Non-pigmented ciliary epithelial cell (primary cell): ENCODE measurements at regions not wholly inside any gene's neighbourhood (a gene's known extent, or its start where the extent isn't known, plus 50 kb on each side); places are given as distances from the start of the nearest gene placed in this dataset.
"Not testable (repeated sequence)": the region's sequence is repeated elsewhere in the genome, so short reads cannot be mapped to it uniquely, and the experiment has no call there.

ENCODE experiments used
- DNase-seq: peaks from one replicate; pipeline ENCODE4 v3.0.0-alpha.2; 2010; ENCODE audit warnings: low read depth

DNA sequence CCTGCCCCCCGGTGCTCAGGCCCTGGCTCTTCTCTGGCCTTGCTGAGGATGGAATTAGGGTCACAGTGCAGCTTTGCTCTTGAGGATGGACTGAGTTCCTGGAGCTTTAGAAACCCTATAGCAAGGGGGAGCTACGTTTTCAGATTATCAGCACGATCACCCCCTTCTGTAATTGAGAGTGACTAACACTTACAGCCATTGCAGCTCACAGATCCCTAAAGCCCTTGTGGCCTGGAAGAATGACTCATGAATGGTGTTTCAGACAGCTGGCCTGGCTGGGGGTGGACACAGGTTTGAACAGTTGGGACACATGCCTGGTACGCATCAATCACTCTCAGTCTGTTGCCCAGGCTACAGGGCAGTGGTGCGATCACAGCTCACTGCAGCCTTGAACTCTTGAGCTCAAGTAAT lies 79.7 kb upstream of the IGFBP5 start:
- peak; percentile 76 for DNase-seq

DNA sequence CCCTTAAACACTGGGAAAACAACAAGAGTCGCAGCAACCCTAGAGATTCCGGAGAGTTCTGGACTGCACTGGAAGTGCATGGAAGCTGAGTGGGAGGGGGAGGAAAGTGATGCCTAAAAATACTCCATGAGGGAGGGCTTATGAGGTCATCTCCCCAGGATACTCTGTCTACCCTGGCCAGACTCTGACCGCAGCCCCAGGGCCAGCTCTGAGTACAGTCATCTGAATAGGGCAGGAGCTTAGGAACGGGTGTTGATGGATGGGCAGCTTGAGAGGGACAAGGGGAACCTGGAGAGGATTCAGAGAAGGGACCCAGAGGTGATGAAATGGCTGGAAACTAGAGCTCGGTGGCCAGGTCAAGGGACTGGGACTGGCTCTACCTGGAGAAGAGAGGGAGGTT lies 79.3 kb upstream of the IGFBP5 start:
- DNase-seq, result peak; percentile 38

DNA sequence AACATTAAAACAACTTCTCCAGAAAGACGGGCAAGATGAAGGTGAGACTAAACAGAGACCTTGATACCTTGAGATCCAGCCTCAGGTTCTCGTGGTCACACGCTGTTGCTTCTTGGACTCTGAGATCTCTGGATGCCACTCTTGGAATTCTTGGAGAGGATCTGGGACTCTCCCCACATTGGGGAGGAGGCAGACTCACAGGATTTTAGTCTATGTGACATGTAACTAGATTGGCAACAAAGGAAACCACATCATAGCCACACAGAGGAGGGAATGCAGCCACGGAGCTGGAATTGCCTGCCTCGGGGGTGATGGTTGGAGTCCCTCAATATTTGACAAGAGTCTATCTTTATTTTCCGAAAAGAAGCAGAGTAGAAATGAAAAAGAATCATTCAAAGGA lies 78.8 kb upstream of the IGFBP5 start:
- DNase-seq, result no peak

DNA sequence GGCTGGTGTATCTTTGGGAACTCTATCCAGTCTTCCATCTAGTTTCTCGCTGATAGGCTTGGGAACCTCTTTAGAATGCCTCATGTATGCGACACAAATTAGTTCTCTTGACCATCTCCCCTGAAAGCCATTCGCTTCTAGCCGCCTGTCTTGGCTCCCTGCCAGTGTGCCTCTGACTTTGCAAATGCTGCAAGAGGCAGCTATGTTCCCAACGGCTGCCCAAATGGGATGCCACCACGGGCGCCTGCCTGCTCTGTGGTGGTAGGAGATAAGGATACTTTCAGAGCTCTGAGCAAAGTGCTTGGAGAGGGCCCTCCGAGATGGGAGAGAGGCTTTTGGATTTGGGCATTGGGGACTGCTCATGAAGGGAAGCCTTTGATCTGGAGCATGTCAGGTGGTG lies 77.7 kb upstream of the IGFBP5 start:
- no peak for DNase-seq

DNA sequence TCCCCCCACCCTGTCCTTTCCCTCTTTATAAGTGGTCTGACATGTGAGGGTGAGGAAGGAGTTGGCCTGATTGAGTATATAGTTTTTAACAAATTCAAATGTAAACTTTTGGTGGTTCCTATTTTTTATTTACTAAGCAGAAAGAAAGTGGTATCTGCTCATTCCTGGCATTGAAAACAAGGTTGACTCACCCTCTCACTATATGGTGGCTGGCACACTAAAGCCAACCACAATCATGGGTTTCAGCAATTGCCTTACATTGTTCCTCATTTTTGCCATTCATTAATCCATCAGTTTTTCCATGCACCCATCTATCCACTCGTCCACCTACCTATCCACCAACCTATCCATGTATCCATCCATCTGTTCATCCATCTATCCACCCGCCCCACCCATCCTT lies 75.4 kb upstream of the IGFBP5 start:
- DNase-seq, result no peak

DNA sequence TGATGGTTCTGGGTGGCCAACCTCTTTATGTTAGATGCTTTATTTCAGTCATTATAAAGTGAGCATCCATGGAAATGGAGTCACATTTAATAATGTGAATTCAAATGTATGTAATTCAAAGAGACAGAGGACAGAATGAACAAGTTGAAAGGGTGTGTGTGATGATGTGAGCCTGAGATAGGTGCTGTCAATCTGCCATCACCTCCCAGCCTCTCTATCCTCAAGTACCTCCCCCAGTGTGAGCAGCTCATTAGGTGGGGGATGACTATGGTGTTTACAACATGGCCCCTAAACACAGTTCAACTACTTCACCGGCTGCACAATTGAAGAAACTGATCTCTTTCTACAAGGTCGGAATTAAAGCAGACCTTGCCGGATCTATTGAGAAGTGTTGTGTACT lies 74.7 kb upstream of the IGFBP5 start:
- no peak for DNase-seq

DNA sequence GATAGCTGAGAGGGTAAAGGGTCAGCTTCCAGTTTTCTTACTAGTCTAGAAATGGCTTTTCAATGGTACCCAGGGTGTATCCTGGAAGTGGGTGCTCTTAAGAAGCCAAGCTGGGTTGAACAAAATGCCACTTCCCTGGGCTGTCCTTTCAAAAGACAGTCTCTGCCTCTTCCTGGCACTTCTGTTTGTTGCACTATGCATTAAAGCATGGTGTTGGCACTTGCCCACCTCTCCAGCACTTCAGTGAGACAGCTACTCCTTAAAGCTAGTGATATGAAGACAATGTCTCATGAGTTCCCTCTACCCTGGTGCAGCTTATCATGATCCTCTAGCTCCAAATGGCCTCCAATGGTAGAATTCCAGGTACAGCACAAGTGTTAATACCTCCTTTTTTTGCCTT lies 74.3 kb upstream of the IGFBP5 start:
- DNase-seq, result no peak

DNA sequence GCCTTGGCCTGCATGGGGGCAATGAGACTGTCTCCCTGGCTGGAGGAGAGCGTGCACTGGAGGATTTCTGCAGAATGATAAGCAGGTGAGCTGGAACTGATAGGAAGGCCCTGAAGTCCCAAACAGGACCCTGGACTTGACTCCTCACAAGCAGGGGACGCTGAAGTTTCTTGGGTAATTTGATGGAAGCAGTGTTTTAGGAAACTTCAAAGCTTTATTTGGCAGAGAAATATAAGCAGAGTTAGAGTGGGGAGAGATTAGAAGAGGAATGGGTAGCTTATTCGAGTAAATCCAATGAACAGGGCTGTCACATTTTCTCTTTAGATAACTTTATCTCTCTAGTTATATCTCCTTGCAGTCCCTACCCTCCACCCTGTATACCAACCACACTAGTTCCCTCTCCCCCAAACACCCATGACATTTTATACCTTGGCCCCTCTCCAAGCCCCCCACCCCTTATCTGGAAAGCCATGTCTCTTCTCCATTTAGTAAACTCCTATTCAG lies 73.6 kb upstream of the IGFBP5 start:
- no peak for DNase-seq

DNA sequence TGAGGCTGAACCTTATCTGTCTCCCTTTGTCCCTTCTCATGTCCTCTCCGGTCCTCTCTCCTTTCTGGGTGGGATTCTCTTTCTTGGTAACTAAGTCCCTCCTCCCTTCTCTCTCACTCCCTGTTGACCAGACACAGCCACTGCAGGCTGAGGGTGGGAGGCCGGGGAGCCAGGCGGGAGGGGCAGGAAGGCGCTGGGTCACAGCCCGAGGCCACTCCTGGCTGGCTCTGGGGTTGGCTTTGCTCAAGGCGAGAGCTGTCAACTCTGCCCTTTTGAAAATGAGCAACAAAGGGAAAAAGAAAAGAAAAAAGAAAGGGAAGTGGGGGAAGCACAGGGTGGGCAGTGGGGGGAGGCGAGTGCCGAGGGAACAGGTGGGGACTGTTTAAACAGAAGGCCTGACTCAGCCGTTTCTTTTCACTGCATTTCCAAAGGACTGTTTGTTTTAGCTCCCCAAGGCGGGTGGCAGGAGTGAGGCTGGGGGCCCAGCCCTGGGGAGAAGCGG lies 70.5 kb upstream of the IGFBP5 start:
- no peak for DNase-seq

DNA sequence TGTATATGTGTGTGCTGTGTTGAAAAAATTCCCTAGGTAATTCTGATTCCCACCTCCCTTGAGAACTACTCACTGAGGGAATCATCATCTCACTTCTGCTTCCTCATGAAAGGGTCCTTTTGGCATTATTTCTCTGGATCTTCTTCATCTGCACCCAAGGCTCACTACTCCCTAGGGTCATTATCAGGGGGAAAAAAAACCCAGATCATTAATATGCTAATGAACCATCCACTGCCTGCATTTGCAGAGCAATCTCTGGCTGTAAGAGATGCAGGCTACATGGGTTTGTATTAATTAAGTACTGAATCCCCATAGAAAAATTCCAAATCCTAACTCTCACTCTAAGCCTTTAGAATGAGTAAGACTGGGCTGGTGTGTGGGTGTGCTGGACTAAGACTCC lies 68.0 kb upstream of the IGFBP5 start:
- DNase-seq, result no peak

DNA sequence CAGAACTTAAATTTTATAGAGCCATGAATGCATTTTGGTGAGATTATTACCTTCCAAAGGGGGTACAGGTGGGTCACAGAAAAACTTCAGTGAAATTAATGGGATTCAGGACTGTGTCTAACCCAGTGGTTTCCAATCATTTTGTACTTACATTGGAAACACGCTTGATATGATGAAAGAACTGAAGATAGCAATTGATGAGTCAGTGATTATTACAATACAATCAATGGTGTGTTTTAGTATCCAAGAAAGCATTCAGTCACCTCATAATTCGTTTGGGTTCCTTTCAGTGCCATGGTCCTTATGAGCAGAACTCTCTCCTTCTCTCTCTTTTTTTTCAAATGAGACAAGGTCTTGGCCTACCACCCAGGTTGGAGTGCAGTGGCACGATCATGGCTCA lies 66.5 kb upstream of the IGFBP5 start:
- DNase-seq, result no peak

DNA sequence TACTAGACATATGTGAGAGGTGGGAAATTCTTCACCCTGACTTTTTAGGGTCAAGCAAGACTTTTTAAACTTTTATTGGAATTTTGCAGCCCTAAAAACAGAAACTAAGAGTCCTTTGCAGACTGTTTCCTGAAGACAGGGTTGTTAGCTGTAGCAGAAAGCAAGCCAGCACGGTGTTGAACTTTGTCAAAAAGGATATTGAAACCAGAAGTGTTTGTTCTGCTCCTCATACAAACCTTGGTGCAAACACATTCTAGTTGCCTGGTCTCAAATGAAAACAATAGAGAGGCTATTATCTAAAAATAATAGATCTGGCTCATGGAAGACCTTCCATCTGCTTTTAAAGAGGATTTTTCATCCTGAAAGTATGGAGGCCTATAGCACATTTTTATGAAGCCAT lies 65.8 kb upstream of the IGFBP5 start:
- no peak for DNase-seq

DNA sequence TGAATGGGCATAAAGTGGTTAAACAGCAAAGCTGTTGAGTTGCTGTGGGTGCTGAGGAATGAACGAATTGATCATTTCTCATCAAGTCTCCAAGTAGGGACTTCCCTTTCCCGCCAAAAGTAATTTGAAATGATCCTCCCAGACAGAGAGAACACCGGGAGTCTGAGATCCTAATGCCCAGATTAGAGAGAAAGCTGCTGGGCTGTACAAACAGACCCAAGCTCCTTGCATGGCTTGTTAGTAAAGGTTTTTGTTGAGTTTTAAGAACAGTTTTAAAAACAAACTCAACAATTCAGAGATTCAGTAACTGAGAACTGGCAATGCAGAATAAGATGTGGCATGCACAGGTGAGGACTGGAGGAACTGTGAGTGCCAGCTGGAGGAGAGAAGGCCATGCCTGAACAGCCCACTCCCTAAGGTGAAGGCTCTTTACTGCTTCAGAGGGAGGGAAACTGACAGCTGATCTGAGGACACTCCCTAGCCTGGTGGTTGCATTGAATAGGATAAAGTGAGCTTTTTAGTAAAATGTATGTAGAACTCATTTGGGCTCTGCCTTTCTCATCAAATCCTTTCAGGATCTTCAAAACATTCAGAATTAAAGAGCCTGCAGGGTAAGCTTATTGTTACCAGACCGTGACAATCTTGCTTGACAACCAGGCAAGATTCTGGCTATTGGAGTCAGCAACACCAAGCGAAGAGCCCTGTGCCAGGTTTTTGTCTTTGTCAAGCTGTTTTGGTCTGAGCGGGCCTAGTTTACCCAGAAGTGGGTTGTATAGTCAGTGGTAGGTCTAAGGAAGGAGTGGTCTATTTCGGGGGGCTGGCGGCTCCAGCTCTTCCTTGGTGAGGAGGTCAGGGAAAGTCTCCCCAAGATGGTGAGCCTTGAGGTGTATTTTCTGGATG lies 63.2 kb upstream of the IGFBP5 start:
- no peak for DNase-seq

DNA sequence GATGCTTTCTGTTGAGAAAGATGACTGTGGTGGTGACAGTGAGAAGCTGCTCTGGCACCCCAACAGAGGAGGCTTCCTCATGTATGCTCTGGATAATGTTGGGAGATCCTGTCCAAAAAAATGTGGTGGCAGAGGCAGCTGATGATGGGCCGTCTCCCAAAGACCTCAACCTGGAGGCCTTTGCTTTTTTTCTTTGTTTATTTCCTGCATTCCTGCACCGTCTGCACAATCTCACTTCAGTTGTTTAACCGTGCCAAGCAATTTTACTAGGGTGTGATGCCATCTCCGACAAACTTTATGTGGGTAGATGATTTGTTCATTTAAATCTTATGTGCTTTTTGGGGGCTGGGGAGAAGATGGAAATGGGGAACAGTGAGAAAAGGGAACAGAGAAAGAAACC lies 62.2 kb upstream of the IGFBP5 start:
- DNase-seq, result no peak

DNA sequence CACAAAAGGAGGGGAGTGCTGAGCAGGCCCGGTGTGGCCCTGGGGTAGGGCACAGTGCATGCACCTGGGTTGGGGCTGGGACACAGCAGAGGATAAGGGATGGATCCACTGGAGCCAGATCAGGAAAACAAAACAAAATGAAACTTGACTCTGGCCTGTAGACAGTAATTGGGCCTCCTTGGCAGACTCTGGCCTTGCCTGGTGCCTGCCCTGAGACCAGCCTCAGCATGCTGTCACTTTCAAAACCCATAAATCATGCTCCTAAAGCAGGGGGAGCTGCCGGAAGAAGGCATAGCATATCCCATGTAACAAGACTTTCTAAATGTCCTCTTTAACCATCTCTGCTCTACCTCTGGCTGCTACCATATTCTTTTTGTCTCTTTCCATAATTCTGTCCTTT lies 61.1 kb upstream of the IGFBP5 start:
- no peak for DNase-seq

DNA sequence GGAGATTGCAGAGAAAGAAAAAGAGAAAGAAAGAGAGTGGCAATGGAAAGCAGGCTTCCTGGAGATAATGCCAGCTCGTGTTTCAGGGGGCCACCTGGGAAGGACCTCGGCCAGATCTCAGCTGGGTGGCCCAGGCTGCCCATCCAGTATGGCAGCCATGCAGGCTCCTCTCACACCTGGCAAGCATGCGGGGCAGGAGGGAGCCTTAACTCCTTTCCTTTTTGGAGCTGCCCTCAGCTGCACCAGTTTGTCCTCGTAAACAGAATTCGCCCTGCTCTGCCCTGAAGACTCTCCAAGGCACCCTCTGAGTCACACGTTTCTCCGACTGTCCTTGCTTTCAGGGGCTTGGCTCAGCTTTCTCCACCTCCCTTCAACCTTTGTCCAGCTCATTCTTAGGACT lies 59.5 kb upstream of the IGFBP5 start:
- DNase-seq, result no peak

DNA sequence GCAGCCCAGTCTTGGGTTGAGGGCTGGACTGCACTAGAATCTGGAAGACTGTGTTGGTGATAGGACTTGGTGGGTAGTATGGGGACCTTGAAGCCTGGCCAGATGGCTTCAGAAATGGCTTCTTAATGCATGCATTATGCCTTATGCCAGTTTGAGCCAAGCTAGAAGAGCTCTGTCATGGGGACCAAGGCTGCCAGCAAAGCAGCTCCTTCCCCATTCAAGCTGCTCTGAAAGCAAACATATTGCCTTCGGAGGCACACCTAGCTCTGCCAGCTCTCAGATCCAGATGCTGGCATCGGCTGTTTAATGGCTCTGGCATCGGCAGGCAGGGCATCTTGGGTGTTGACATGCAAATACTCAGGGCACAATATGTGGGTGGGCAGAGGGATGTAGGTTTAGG lies 59.0 kb upstream of the IGFBP5 start:
- DNase-seq, result no peak

DNA sequence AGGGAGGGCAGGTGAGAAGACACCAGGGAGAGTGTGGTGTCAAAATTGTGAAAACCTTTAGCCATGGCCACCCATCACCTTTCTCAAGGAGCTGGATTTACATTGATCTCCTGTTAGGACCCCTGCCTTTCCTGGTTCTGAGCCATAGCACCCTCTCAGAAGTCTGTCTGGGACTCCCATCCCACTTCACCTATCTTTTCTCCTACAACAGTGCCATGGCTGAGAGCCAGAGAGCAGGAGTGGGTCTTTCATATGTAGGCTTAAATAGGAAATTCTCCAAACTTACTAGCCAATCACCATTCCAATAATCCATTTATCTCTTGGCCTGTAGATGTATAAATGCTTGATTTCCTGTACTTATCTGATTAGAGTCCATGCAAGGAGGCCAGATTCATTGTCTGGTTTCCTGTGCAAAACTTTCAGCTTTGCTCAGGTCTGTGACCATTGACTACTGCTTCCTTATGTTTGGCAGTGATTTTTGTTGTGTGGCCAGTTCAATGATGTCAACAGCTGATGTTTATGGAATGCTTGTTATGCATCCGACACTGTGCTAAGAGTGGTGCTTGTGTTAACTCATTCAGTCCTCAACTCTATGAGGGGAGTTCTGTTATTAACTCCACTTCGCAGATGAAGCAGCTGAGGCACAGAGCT lies 57.6 kb upstream of the IGFBP5 start:
- DNase-seq, result no peak

DNA sequence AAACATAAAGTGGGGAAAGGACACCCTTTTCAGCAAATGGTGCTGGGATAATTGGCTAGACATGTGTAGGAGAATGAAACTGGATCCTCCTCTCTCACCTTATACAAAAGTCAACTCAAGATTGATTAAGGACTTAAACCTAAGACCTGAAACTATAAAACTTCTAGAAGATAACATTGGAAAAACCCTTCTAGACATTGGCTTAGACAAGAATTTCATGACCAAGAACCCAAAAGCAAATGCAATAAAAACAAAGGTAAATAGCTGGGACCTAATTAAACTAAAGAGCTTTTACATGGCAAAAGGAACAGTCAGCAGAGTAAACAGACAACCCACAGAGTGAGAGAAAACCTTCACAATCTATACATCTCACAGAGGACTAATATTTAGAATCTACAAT lies 55.4 kb upstream of the IGFBP5 start:
- DNase-seq, result not testable (repeated sequence)

DNA sequence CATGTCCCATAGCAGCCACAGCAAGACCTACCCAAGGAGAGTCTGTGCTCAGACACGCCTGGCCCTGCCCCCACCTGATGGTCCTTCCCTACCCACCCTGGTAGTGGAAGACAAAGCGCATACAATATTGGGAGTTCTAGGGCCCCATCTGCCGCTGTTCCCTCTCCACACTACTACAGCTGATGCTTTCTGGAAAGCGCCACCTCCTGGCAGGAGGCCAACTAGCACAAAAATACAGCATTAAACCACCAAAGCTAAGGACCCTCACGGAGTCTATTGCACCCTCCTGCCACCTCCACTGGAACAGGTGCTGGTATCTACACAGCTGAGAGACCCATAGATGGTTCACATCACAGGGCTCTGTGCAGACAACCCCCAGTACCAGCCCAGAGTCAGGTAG lies 50.9 kb upstream of the IGFBP5 start:
- DNase-seq, result not testable (repeated sequence)

DNA sequence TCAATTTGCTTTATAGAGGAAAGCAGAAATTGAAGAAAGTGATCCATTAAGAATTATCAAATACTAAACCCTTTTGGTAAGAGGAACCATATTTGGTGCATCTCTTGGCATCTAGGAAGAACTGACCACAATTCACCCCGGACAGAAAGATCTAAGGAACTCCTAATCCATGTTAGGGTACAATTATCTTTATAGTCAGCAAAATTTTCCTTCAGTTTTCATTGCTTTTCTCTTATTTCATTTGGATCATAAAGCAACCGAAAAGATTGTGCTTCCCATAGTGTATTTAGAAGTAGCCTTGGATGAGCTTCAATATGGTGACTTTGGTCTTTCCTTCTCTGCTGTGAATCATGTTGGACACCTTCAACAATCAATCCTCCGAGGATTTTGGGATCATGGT lies 50.1 kb upstream of the IGFBP5 start:
- DNase-seq, result no peak
